ENCODE measurements at regions not wholly inside any gene's neighbourhood (a gene's known extent, or its start where the extent isn't known, plus 50 kb on each side); places are given as distances from the start of the nearest gene placed in this dataset.
"Not testable (repeated sequence)": the region's sequence is repeated elsewhere in the genome, so short reads cannot be mapped to it uniquely, and the experiment has no call there.

GRCh38 chr12:116687888-116688287, 50.0 kb downstream of the SPRING1 start:
- peaks cover 1% of the 10 kb centered on the region for H3K4me1 Mint-ChIP-seq (ENCODE audit: low read depth)
- H3K27me3 Mint-ChIP-seq: peaks cover 3% of the 10 kb centered on the region
- H3K4me3 Mint-ChIP-seq: no peak overlapping the region

GRCh38 chr12:116684891-116685290, 53.0 kb downstream of the SPRING1 start:
- no peaks in the 10 kb centered on the region for H3K36me3 Mint-ChIP-seq
- H3K4me1 Mint-ChIP-seq (ENCODE audit: low read depth): no peaks in the 10 kb centered on the region
- no peaks in the 10 kb centered on the region for H3K9me3 Mint-ChIP-seq (ENCODE audit: low read depth)
- H3K27ac Mint-ChIP-seq: no peak overlapping the region
- H3K4me3 Mint-ChIP-seq: no peak overlapping the region
- no peaks in the 10 kb centered on the region for H3K27me3 Mint-ChIP-seq

More at GRCh38 chr12:116687888-116688287, 50.0 kb downstream of the SPRING1 start:
- no peak overlapping the region for H3K27ac Mint-ChIP-seq
- H3K36me3 Mint-ChIP-seq: no peaks in the 10 kb centered on the region
- no peaks in the 10 kb centered on the region for H3K9me3 Mint-ChIP-seq (ENCODE audit: low read depth)

GRCh38 chr12:116677202-116677661, 60.6 kb downstream of the SPRING1 start:
- H3K4me3 Mint-ChIP-seq: no peak overlapping the region
- H3K4me1 Mint-ChIP-seq (ENCODE audit: low read depth): peaks cover 39% of the 10 kb centered on the region
- no peaks in the 10 kb centered on the region for H3K36me3 Mint-ChIP-seq
- no peak overlapping the region for H3K27ac Mint-ChIP-seq
- H3K9me3 Mint-ChIP-seq (ENCODE audit: low read depth): no peaks in the 10 kb centered on the region
- H3K27me3 Mint-ChIP-seq: no peaks in the 10 kb centered on the region

GRCh38 chr12:116675339-116676107, 62.3 kb downstream of the SPRING1 start:
- H3K36me3 Mint-ChIP-seq: no peaks in the 10 kb centered on the region
- no peaks in the 10 kb centered on the region for H3K9me3 Mint-ChIP-seq (ENCODE audit: low read depth)
- H3K27ac Mint-ChIP-seq: no peak overlapping the region
- no peak overlapping the region for H3K4me3 Mint-ChIP-seq
- no peaks in the 10 kb centered on the region for H3K27me3 Mint-ChIP-seq
- H3K4me1 Mint-ChIP-seq (ENCODE audit: low read depth): peaks cover 43% of the 10 kb centered on the region

- Mint-ChIP-seq H3K9me3 (ENCODE audit: low read depth) (no peaks in the 10 kb centered on the region), H3K27ac (no peak overlapping the region), H3K4me3 (no peak overlapping the region), H3K4me1 (ENCODE audit: low read depth) (peaks cover 43% of the 10 kb centered on the region), H3K36me3 (no peaks in the 10 kb centered on the region), H3K27me3 (no peaks in the 10 kb centered on the region)
Measured at GRCh38 chr12:116674643-116675183, 63.2 kb downstream of the SPRING1 start.

GRCh38 chr12:116673681-116674111, 64.2 kb downstream of the SPRING1 start:
- Mint-ChIP-seq H3K36me3 (no peaks in the 10 kb centered on the region), H3K27ac (no peak overlapping the region), H3K4me1 (ENCODE audit: low read depth) (peaks cover 43% of the 10 kb centered on the region), H3K9me3 (ENCODE audit: low read depth) (no peaks in the 10 kb centered on the region), H3K4me3 (no peak overlapping the region), H3K27me3 (no peaks in the 10 kb centered on the region)

- peak overlapping the region; percentile 76 for H3K4me3 Mint-ChIP-seq
- H3K27ac Mint-ChIP-seq: peak overlapping the region; percentile 76
- H3K9me3 Mint-ChIP-seq (ENCODE audit: low read depth): no peaks in the 10 kb centered on the region
Measured at GRCh38 chr12:116672842-116673516, 64.9 kb downstream of the SPRING1 start.

GRCh38 chr12:116672010-116672409, 65.9 kb downstream of the SPRING1 start:
- H3K9me3 Mint-ChIP-seq (ENCODE audit: low read depth): no peaks in the 10 kb centered on the region
- no peaks in the 10 kb centered on the region for H3K27me3 Mint-ChIP-seq
- peaks cover 38% of the 10 kb centered on the region for H3K4me1 Mint-ChIP-seq (ENCODE audit: low read depth)
- no peak overlapping the region for H3K4me3 Mint-ChIP-seq
- H3K27ac Mint-ChIP-seq: no peak overlapping the region
- no peaks in the 10 kb centered on the region for H3K36me3 Mint-ChIP-seq

More at GRCh38 chr12:116672842-116673516, 64.9 kb downstream of the SPRING1 start:
- Mint-ChIP-seq H3K27me3 (no peaks in the 10 kb centered on the region), H3K4me1 (ENCODE audit: low read depth) (peaks cover 43% of the 10 kb centered on the region), H3K36me3 (no peaks in the 10 kb centered on the region)

- Mint-ChIP-seq H3K27me3 (no peaks in the 10 kb centered on the region), H3K4me3 (no peak overlapping the region), H3K27ac (no peak overlapping the region), H3K9me3 (ENCODE audit: low read depth) (no peaks in the 10 kb centered on the region), H3K4me1 (ENCODE audit: low read depth) (peaks cover 32% of the 10 kb centered on the region), H3K36me3 (no peaks in the 10 kb centered on the region)
Measured at GRCh38 chr12:116670859-116671258, 67.0 kb downstream of the SPRING1 start.

- Mint-ChIP-seq H3K4me3 (no peak overlapping the region), H3K4me1 (ENCODE audit: low read depth) (peaks cover 9% of the 10 kb centered on the region), H3K36me3 (no peaks in the 10 kb centered on the region), H3K27me3 (no peaks in the 10 kb centered on the region), H3K9me3 (ENCODE audit: low read depth) (no peaks in the 10 kb centered on the region), H3K27ac (no peak overlapping the region)
Measured at GRCh38 chr12:116667752-116668151, 70.1 kb downstream of the SPRING1 start.

- H3K27ac Mint-ChIP-seq; H3K9me3 Mint-ChIP-seq (ENCODE audit: low read depth): not testable (repeated sequence)
Measured at GRCh38 chr12:116666829-116667228, 71.0 kb downstream of the SPRING1 start.

GRCh38 chr12:116666305-116666673, 71.6 kb downstream of the SPRING1 start:
- Mint-ChIP-seq H3K9me3 (ENCODE audit: low read depth) (no peaks in the 10 kb centered on the region), H3K27me3 (no peaks in the 10 kb centered on the region), H3K27ac (no peak overlapping the region), H3K4me1 (ENCODE audit: low read depth) (no peaks in the 10 kb centered on the region), H3K36me3 (no peaks in the 10 kb centered on the region), H3K4me3 (no peak overlapping the region)

More at GRCh38 chr12:116666829-116667228, 71.0 kb downstream of the SPRING1 start:
- not testable (repeated sequence) for H3K4me3 Mint-ChIP-seq; H3K36me3 Mint-ChIP-seq; H3K27me3 Mint-ChIP-seq; H3K4me1 Mint-ChIP-seq (ENCODE audit: low read depth)

GRCh38 chr12:116665666-116666304, 72.1 kb downstream of the SPRING1 start:
- Mint-ChIP-seq H3K9me3 (ENCODE audit: low read depth) (no peaks in the 10 kb centered on the region), H3K4me1 (ENCODE audit: low read depth) (no peaks in the 10 kb centered on the region), H3K27me3 (no peaks in the 10 kb centered on the region), H3K36me3 (no peaks in the 10 kb centered on the region), H3K4me3 (no peak overlapping the region), H3K27ac (no peak overlapping the region)

GRCh38 chr12:116664085-116664484, 73.8 kb downstream of the SPRING1 start:
- Mint-ChIP-seq H3K4me1 (ENCODE audit: low read depth) (no peaks in the 10 kb centered on the region), H3K27ac (no peak overlapping the region), H3K36me3 (no peaks in the 10 kb centered on the region), H3K9me3 (ENCODE audit: low read depth) (no peaks in the 10 kb centered on the region), H3K4me3 (no peak overlapping the region), H3K27me3 (no peaks in the 10 kb centered on the region)

- Mint-ChIP-seq H3K36me3 (no peaks in the 10 kb centered on the region), H3K27ac (no peak overlapping the region), H3K4me3 (no peak overlapping the region), H3K9me3 (ENCODE audit: low read depth) (no peaks in the 10 kb centered on the region), H3K27me3 (no peaks in the 10 kb centered on the region), H3K4me1 (ENCODE audit: low read depth) (no peaks in the 10 kb centered on the region)
Measured at GRCh38 chr12:116662612-116663144, 75.2 kb downstream of the SPRING1 start.

Data from activated naive CD8-positive, alpha-beta T cell (primary cell).